BJ (cell line): ENCODE measurements at regions not wholly inside any gene's neighbourhood (a gene's known extent, or its start where the extent isn't known, plus 50 kb on each side); places are given as distances from the start of the nearest gene placed in this dataset.

ENCODE experiments used
- CTCF ChIA-PET: fragments of 350-600 bp; formaldehyde crosslinking; extraction: SDS; loops from one replicate; lab custom pipeline; 2021; ENCODE audit warnings: antibody characterized with exemption, inconsistent platforms; lab: Yijun Ruan, JAX
- POLR2A ChIA-PET: fragments of 300-600 bp; sonication (Branson Sonifier 250); formaldehyde crosslinking; extraction: SDS; loops from one replicate; lab custom pipeline; 2021; ENCODE audit warnings: antibody characterized with exemption; lab: Charles Lee
- DNase-seq: peaks from one replicate; pipeline ENCODE4 v3.0.0-alpha.2; 2011; ENCODE audit warnings: low read depth
- H3K27me3 ChIP-seq: 2 replicates; pipeline ENCODE4 v1.6.0; 2011; ENCODE audit warnings: low read length; ENCODE audit not compliant: control insufficient read depth, insufficient read depth
- H3K36me3 ChIP-seq: 2 replicates; pipeline ENCODE4 v1.5.1; 2011; ENCODE audit warnings: low read length; ENCODE audit not compliant: control insufficient read depth, insufficient read depth
- H3K4me3 ChIP-seq: 2 replicates; pipeline ENCODE4 v1.5.1; 2011; ENCODE audit warnings: low read depth, mild to moderate bottlenecking, control low read depth, low read length
- CTCF ChIP-seq: IDR thresholded peaks from 2 replicates; pipeline ENCODE4 v1.5.1; 2011; ENCODE audit warnings: low read depth, mild to moderate bottlenecking, control low read depth, inconsistent platforms, low read length, moderate library complexity; ENCODE audit not compliant: insufficient read depth

- POLR2A ChIA-PET = no interaction called here
- no peak for DNase-seq
- Histone ChIP-seq H3K27me3 (no peaks in the 10 kb centered on the region), H3K36me3 (no peaks in the 10 kb centered on the region), H3K4me3 (no peak overlapping the region)
- TF ChIP-seq CTCF = no peak
- CTCF ChIA-PET = no interaction called here
Observed at GRCh38 chr20:53826597-53827291, 233.1 kb upstream of the ZNF217 start.

- CTCF ChIA-PET = no interaction called here
- TF ChIP-seq CTCF = no peak
- no peaks in the 10 kb centered on the region for H3K27me3 ChIP-seq
- no peak overlapping the region for H3K4me3 ChIP-seq
- DNase-seq = no peak
- H3K36me3 ChIP-seq = no peaks in the 10 kb centered on the region
- POLR2A ChIA-PET = no interaction called here
Observed at GRCh38 chr20:53826090-53826489, 232.5 kb upstream of the ZNF217 start.

- ChIA-PET CTCF (no interaction called here), POLR2A (interaction anchor here (0.6 kb wide), 1 partner anchor 236 kb away, joined by 3 read pairs; no protein-coding TSS in a partner anchor)
- H3K4me3 ChIP-seq = no peak overlapping the region
- H3K27me3 ChIP-seq = no peaks in the 10 kb centered on the region
- DNase-seq = no peak
- no peak for TF ChIP-seq CTCF
- H3K36me3 ChIP-seq = no peaks in the 10 kb centered on the region
Observed at GRCh38 chr20:53825282-53825681, 231.6 kb upstream of the ZNF217 start.

- ChIA-PET CTCF (no interaction called here), POLR2A (interaction anchor here (0.6 kb wide), 2 partner anchors 35 to 236 kb away, joined by 3 to 4 read pairs; no protein-coding TSS in a partner anchor)
- no peak for TF ChIP-seq CTCF
- Histone ChIP-seq H3K36me3 (no peaks in the 10 kb centered on the region), H3K27me3 (no peaks in the 10 kb centered on the region), H3K4me3 (no peak overlapping the region)
- DNase-seq = no peak
Observed at GRCh38 chr20:53824779-53825178, 231.1 kb upstream of the ZNF217 start.

- Histone ChIP-seq H3K36me3 (no peaks in the 10 kb centered on the region), H3K27me3 (no peaks in the 10 kb centered on the region), H3K4me3 (no peak overlapping the region)
- ChIA-PET CTCF (no interaction called here), POLR2A (no interaction called here)
- DNase-seq = no peak
- TF ChIP-seq CTCF = no peak
Observed at GRCh38 chr20:53823121-53823764, 229.6 kb upstream of the ZNF217 start.
